ENCODE measurements at regions not wholly inside any gene's neighbourhood (a gene's known extent, or its start where the extent isn't known, plus 50 kb on each side); places are given as distances from the start of the nearest gene placed in this dataset.
A peak's percentile ranks its signal among the peaks of the same experiment; 100 is the strongest.

GRCh38 chr22:23415490-23415851 lies 164.6 kb downstream of the IGLL1 start:
- no peak overlapping the region for H3K4me3 ChIP-seq (ENCODE audit: low read depth, poor library complexity, severe bottlenecking)
- intact Hi-C loops (cut with DNase I; ENCODE audit: low total_unique reads): no loop called here
- DNase-seq (ENCODE audit: low spot score in 2 of 2): peak in 1 of 2 donors; percentile 75
- TF ChIP-seq, protein P1, sequence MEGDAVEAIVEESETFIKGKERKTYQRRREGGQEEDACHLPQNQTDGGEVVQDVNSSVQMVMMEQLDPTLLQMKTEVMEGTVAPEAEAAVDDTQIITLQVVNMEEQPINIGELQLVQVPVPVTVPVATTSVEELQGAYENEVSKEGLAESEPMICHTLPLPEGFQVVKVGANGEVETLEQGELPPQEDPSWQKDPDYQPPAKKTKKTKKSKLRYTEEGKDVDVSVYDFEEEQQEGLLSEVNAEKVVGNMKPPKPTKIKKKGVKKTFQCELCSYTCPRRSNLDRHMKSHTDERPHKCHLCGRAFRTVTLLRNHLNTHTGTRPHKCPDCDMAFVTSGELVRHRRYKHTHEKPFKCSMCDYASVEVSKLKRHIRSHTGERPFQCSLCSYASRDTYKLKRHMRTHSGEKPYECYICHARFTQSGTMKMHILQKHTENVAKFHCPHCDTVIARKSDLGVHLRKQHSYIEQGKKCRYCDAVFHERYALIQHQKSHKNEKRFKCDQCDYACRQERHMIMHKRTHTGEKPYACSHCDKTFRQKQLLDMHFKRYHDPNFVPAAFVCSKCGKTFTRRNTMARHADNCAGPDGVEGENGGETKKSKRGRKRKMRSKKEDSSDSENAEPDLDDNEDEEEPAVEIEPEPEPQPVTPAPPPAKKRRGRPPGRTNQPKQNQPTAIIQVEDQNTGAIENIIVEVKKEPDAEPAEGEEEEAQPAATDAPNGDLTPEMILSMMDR (IDR thresholded peaks at IDR 0.05): no peak
- no peak for TF ChIP-seq POLR2A (IDR thresholded peaks at IDR 0.05)
- WGBS, 2 donors: 57 to 69% methylated on average over 8 of the region's 8 CpGs

DNA sequence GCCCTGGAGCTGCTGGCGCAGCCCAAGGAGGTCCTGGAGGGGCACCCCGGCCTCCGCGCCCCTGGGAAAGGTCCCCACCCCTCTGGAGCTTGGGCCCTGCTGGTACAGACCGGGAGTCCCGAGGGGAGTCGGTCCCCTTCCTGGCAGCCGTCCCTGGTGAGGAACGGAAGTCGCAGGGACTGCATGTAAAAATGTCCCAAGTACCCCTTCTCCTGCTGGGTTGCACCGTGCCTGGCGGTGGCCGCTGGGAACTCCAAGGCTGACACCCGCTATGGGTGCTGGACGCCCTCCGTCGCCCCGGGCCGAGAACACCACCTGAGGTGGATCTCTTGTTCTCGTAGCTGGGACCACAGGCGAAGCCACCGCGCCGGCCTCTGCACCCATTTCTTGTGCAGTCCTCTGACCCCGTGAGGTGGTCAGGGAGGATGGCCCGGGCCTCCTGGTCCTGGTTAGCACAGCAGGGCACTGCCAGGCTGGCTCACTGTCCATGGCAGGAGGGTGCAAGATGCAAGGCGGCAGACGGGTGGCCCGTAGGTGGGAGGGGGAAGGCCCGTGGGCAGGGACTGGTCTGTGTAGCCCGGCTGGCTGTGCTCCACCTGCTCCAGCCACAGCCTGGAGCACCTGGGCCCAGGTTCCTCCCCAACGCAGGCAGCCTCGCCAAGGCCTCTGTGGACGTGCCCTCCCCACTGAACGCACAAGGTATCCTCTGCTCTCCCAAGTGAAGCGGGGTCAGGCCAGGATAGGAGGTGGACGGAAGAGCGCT lies 165.2 kb downstream of the IGLL1 start:
- TF ChIP-seq, protein P1 (IDR thresholded peaks at IDR 0.05): no peak
- TF ChIP-seq POLR2A (IDR thresholded peaks at IDR 0.05): no peak
- intact Hi-C loops (cut with DNase I; ENCODE audit: low total_unique reads): no loop called here
- WGBS, 2 donors: 85 to 89% methylated on average over 20 to 38 of the region's 38 CpGs
- peak in 1 of 2 donors; percentile 76 for DNase-seq (ENCODE audit: low spot score in 2 of 2)
- H3K4me3 ChIP-seq (ENCODE audit: low read depth, poor library complexity, severe bottlenecking): no peak overlapping the region

DNA sequence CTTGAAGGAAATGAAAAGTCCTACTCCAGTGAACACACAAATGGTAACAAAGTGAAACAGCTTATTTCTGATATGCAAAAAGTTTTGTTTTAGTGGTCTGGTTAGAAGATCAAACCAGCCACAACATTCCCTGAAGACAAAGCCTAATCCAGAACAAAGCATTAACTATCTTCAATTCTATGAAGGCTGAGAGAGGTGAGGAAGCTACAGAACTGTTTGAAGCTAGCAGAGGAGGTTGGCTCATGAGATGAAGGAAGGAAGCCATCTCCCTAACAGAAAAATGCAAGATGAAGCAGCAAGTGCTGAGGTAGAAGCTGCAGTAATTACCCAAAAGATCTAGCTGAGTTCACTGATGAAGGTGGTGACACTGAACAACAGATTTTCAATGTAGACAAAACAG lies 168.4 kb downstream of the IGLL1 start:
- TF ChIP-seq, protein P1 (IDR thresholded peaks at IDR 0.05): no peak
- TF ChIP-seq POLR2A (IDR thresholded peaks at IDR 0.05): no peak
- H3K4me3 ChIP-seq (ENCODE audit: low read depth, poor library complexity, severe bottlenecking): no peak overlapping the region
- DNase-seq (ENCODE audit: low spot score in 2 of 2): no peak
- intact Hi-C loops (cut with DNase I; ENCODE audit: low total_unique reads): no loop called here

GRCh38 chr22:23410411-23410810 lies 169.7 kb downstream of the IGLL1 start:
- H3K4me3 ChIP-seq (ENCODE audit: low read depth, poor library complexity, severe bottlenecking): no peak overlapping the region
- no peak for TF ChIP-seq POLR2A (IDR thresholded peaks at IDR 0.05)
- TF ChIP-seq, protein P1 (IDR thresholded peaks at IDR 0.05): no peak
- no peak for DNase-seq (ENCODE audit: low spot score in 2 of 2)
- WGBS, 2 donors: 91 to 97% methylated on average over 5 of the region's 5 CpGs
- intact Hi-C loops (cut with DNase I; ENCODE audit: low total_unique reads): no loop called here

- no peak for TF ChIP-seq POLR2A (IDR thresholded peaks at IDR 0.05)
- TF ChIP-seq, protein P1 (IDR thresholded peaks at IDR 0.05): no peak
- intact Hi-C loops (cut with DNase I; ENCODE audit: low total_unique reads): no loop called here
- 86 to 89% methylated on average over 8 of the region's 8 CpGs for WGBS, 2 donors
- no peak overlapping the region for H3K4me3 ChIP-seq (ENCODE audit: low read depth, poor library complexity, severe bottlenecking)
- no peak for DNase-seq (ENCODE audit: low spot score in 2 of 2)
Measured at GRCh38 chr22:23409976-23410375, 170.1 kb downstream of the IGLL1 start.

DNA sequence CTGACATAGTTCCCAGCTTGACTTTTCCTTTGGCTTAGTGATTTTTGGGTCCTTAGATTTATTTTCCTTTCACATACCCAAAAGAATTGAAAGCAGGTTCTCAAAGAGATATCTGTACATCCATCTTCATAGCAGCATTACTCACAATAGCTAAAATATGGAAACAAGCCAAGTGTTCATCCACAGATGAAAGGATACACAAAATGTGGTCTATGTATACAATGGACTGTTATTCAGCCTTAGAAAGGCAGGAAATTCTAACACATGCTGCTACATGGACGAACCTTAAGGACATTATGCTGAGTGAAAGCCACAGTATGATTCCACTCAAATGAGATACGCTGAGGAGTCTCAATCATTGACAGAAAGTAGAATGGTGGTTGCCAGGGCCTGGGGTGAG lies 171.8 kb downstream of the IGLL1 start:
- TF ChIP-seq, protein P1 (IDR thresholded peaks at IDR 0.05): no peak
- no peak for TF ChIP-seq POLR2A (IDR thresholded peaks at IDR 0.05)
- intact Hi-C loops (cut with DNase I; ENCODE audit: low total_unique reads): no loop called here
- no peak for DNase-seq (ENCODE audit: low spot score in 2 of 2)
- 23 to 48% methylated on average over 2 of the region's 2 CpGs for WGBS, 2 donors
- H3K4me3 ChIP-seq (ENCODE audit: low read depth, poor library complexity, severe bottlenecking): no peak overlapping the region

All from lower leg skin (tissue), 4 donors.